Neuronal stem cell (in vitro differentiated cells): ENCODE measurements at regions not wholly inside any gene's neighbourhood (a gene's known extent, or its start where the extent isn't known, plus 50 kb on each side); places are given as distances from the start of the nearest gene placed in this dataset.

Experiments used
- DNase-seq: peaks from one replicate; pipeline ENCODE4 v3.0.0-alpha.2; 2013; ENCODE audit warnings: low spot score
- H2AFZ ChIP-seq: one replicate; pipeline ENCODE4 v1.6.1; 2013; ENCODE audit warnings: mild to moderate bottlenecking, low read length, inconsistent platforms
- H2AK5ac ChIP-seq: 2 replicates; pipeline ENCODE4 v1.6.1; 2013; ENCODE audit warnings: low read depth, mild to moderate bottlenecking, inconsistent platforms, low read length, moderate library complexity, mixed read lengths
- H2BK120ac ChIP-seq: 2 replicates; pipeline ENCODE4 v1.6.1; 2013; ENCODE audit warnings: low read depth, mild to moderate bottlenecking, inconsistent platforms, low read length, moderate library complexity, mixed read lengths
- H2BK12ac ChIP-seq: one replicate; pipeline ENCODE4 v1.6.1; 2013; ENCODE audit warnings: low read length, inconsistent platforms
- H2BK15ac ChIP-seq: 2 replicates; pipeline ENCODE4 v1.6.1; 2013; ENCODE audit warnings: mild to moderate bottlenecking, low read length, inconsistent platforms, mixed read lengths
- H2BK5ac ChIP-seq: one replicate; pipeline ENCODE4 v1.6.1; 2013; ENCODE audit warnings: inconsistent platforms, mild to moderate bottlenecking, low read length, moderate library complexity
- H3K14ac ChIP-seq: one replicate; pipeline ENCODE4 v1.6.1; 2013; ENCODE audit warnings: low read length, inconsistent platforms
- H3K18ac ChIP-seq: 2 replicates; pipeline ENCODE4 v1.6.1; 2013; ENCODE audit warnings: low read length, inconsistent platforms
- H3K23ac ChIP-seq: 2 replicates; pipeline ENCODE4 v1.6.1; 2013; ENCODE audit warnings: low read depth, mild to moderate bottlenecking, mixed read lengths, low read length, inconsistent platforms; ENCODE audit not compliant: poor library complexity
- H3K27ac ChIP-seq: replicated peaks from 3 replicates; pipeline ENCODE4 v1.5.1; 2013; ENCODE audit warnings: low read length, inconsistent platforms
- H3K27me3 ChIP-seq, 3 experiments: 2 replicates each; pipeline ENCODE4 v1.6.1; 2013; ENCODE audit warnings: low read length in 3 of 3, mild to moderate bottlenecking in 2 of 3, inconsistent platforms in 1 of 3, low read depth in 1 of 3, mixed read lengths in 1 of 3, moderate library complexity in 1 of 3; ENCODE audit not compliant: control insufficient read depth in 3 of 3, insufficient read depth in 3 of 3
- H3K36me3 ChIP-seq, 2 donors: replicated peaks in 1 of 2; 2 replicates each; pipeline ENCODE4 v1.6.1; 2013; ENCODE audit warnings: low read length in 2 of 2; ENCODE audit not compliant: control insufficient read depth in 2 of 2, insufficient read depth in 2 of 2
- H3K4ac ChIP-seq: 2 replicates; pipeline ENCODE4 v1.6.1; 2013; ENCODE audit warnings: inconsistent platforms, mild to moderate bottlenecking, low read length, moderate library complexity
- H3K4me1 ChIP-seq, 2 donors: 1 replicate in 1 of 2; 2 replicates in 1 of 2; pipeline ENCODE4 v1.6.1; 2013; ENCODE audit warnings: low read length in 2 of 2, low read depth in 1 of 2; ENCODE audit not compliant: control insufficient read depth in 2 of 2, insufficient read depth in 1 of 2
- H3K4me2 ChIP-seq: one replicate; pipeline ENCODE4 v1.6.1; 2013; ENCODE audit warnings: mild to moderate bottlenecking, low read length, inconsistent platforms; ENCODE audit not compliant: insufficient read depth, poor library complexity, severe bottlenecking
- H3K4me3 ChIP-seq, 2 donors: 2 replicates each; pipeline ENCODE4 v1.5.1; 2013; ENCODE audit warnings: low read length in 2 of 2, mild to moderate bottlenecking in 2 of 2, inconsistent platforms in 1 of 2, moderate library complexity in 1 of 2
- H3K79me1 ChIP-seq: one replicate; pipeline ENCODE4 v1.6.1; 2013; ENCODE audit warnings: low read depth, mild to moderate bottlenecking, inconsistent platforms, low read length, moderate library complexity
- H3K9ac ChIP-seq: one replicate; pipeline ENCODE4 v1.6.1; 2013; ENCODE audit warnings: mild to moderate bottlenecking, low read depth, low read length, inconsistent platforms; ENCODE audit not compliant: poor library complexity
- H3K9me3 ChIP-seq, 2 donors: replicated peaks in 1 of 2; 2 replicates each; pipeline versions ENCODE3 to v1.6.1; 2013; ENCODE audit warnings: low read length in 2 of 2, mild to moderate bottlenecking in 2 of 2, inconsistent platforms in 1 of 2, low read depth in 1 of 2, mixed read lengths in 1 of 2, moderate library complexity in 1 of 2; ENCODE audit not compliant: control insufficient read depth in 2 of 2, insufficient read depth in 1 of 2
- H4K8ac ChIP-seq: one replicate; pipeline ENCODE4 v1.6.1; 2013; ENCODE audit warnings: low read depth, mild to moderate bottlenecking, inconsistent platforms, low read length, moderate library complexity
- H4K91ac ChIP-seq: one replicate; pipeline ENCODE4 v1.6.1; 2013; ENCODE audit warnings: low read length, low read depth, mild to moderate bottlenecking, inconsistent platforms; ENCODE audit not compliant: poor library complexity
- WGBS, 2 donors: extraction: QIAGEN DNeasy Blood & Tissue Kit; methylation state at CpG; one replicate each; pipeline ENCODE4 v1.1.7; 2013; ENCODE audit warnings: missing lambda C conversion rate in 2 of 2, mixed read lengths in 1 of 2; ENCODE audit not compliant: insufficient read length in 2 of 2, insufficient replicate concordance in 1 of 2; ENCODE audit errors: extremely low coverage in 2 of 2; 5-methylcytosine and 5-hydroxymethylcytosine counted together

DNA sequence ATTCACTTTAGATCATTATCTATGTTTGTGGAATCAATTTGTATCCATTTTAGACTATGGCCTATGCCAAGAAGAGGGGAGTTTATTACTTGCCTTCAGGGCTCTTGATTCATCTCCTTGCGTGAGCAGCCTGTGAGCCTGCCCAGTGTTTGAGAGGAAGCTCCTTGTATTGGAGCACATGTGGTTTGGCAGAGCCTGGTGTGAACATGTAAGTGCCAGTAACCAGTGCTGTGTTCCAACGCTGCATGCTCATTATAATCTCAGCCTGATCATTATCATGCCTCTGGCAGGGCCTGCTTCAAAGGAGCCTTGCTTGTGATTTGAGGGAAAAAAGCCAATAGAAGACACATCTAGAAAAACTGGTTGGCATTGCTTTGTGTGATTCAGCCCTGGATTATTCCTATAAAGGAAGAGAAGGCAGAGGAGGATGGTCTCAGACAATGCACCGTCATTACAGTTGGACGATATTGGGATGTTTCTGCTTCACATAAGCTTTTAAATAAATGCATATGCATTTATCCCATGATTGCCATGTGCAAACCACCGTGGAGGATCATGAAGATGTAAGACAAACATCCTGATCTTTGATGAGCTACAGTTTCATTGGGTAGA is 203.4 kb upstream of the AHR start:
- no peak for DNase-seq
- Histone ChIP-seq H3K27me3 (no peaks in the 10 kb centered on the region), H3K4me1 (no peaks in the 10 kb centered on the region), H4K8ac (no peak overlapping the region), H3K18ac (no peak overlapping the region), H3K4me2 (no peak overlapping the region), H2BK15ac (no peak overlapping the region), H3K4me3 (no peak overlapping the region), H2BK12ac (no peak overlapping the region), H3K9me3 (no peaks in the 10 kb centered on the region), H4K91ac (no peak overlapping the region), H3K36me3 (no peaks in the 10 kb centered on the region), H2BK120ac (no peak overlapping the region), H3K23ac (no peak overlapping the region), H3K27ac (no peak overlapping the region), H2BK5ac (no peak overlapping the region), H3K14ac (no peak overlapping the region), H3K9ac (no peak overlapping the region), H2AK5ac (no peak overlapping the region), H3K4ac (no peak overlapping the region), H3K79me1 (no peaks in the 10 kb centered on the region), H2AFZ (no peak overlapping the region)
- WGBS, 2 donors, result no CpG with 5 or more reads among the region's 5 CpGs

DNA sequence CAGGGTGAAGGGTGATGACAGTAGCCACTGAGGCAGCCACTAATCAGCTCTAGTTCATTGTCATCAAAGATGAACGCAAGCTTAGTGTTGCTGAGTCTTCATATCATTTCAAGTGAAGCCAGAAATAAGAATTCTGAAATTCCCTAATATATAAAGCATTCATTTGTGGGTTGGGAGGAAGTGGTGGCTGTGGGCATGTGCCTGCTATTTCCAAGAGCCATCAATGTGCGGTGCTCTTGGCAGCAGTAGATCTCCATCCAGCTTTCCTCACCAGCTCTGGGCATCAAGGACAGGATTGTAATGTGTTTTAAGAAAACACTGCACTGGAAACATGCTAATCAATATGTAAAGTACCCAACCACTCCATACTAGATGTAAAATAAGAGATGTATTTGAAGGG is 202.5 kb upstream of the AHR start:
- no peak overlapping the region for H4K91ac ChIP-seq
- H3K23ac ChIP-seq, result no peak overlapping the region
- no peak overlapping the region for H2AK5ac ChIP-seq
- H2BK12ac ChIP-seq, result no peak overlapping the region
- H2AFZ ChIP-seq, result no peak overlapping the region
- H3K27ac ChIP-seq, result no peak overlapping the region
- no peak overlapping the region for H3K14ac ChIP-seq
- DNase-seq, result no peak
- no peak overlapping the region for H3K4me2 ChIP-seq
- no peak overlapping the region for H3K4me3 ChIP-seq
- no peaks in the 10 kb centered on the region for H3K27me3 ChIP-seq
- no peak overlapping the region for H2BK120ac ChIP-seq
- H3K79me1 ChIP-seq, result no peaks in the 10 kb centered on the region
- no peaks in the 10 kb centered on the region for H3K4me1 ChIP-seq
- H3K4ac ChIP-seq, result no peak overlapping the region
- no peaks in the 10 kb centered on the region for H3K36me3 ChIP-seq
- no CpG with 5 or more reads among the region's 2 CpGs for WGBS, 2 donors
- no peak overlapping the region for H3K18ac ChIP-seq
- H4K8ac ChIP-seq, result no peak overlapping the region
- H2BK15ac ChIP-seq, result no peak overlapping the region
- no peak overlapping the region for H2BK5ac ChIP-seq
- no peaks in the 10 kb centered on the region for H3K9me3 ChIP-seq
- no peak overlapping the region for H3K9ac ChIP-seq

DNA sequence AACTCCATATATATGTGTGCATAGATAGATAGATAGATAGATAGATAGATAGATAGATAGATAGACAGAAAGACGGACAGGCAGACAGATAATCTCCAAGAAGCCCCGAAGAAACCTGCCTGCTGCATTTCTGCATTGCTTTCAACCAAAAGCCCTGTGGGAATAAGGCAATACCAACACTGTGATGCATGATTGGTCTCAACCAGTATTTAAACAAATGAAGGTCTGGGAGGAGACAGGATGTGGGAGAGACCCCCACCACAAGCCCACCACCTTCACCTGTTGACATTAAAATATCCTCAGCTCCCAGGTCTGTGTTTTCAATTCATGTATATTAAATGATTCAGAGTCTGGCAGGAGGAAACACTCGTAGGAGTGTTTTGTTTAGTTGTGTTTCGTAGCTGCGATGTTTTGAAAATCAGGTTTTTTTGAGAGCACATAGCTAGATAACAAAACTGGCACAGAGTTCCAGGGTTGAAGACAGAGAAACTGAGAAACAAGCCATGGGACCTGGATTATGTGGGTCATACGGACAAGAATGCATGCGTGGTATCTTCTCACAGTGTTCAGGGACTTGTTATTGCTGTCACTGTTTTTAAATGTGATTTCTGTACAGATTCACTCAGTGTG is 200.7 kb upstream of the AHR start:
- no peak for DNase-seq
- Histone ChIP-seq H3K4me1 (no peaks in the 10 kb centered on the region), H3K4me2 (no peak overlapping the region), H4K8ac (no peak overlapping the region), H3K4ac (no peak overlapping the region), H3K23ac (no peak overlapping the region), H2AK5ac (no peak overlapping the region), H4K91ac (no peak overlapping the region), H3K9me3 (peaks cover 0 to 4% of the 10 kb centered on the region in 2 donors), H3K18ac (no peak overlapping the region), H3K36me3 (no peaks in the 10 kb centered on the region), H3K14ac (no peak overlapping the region), H3K27me3 (no peaks in the 10 kb centered on the region), H2BK5ac (no peak overlapping the region), H2BK120ac (no peak overlapping the region), H2AFZ (no peak overlapping the region), H3K79me1 (no peaks in the 10 kb centered on the region), H3K4me3 (no peak overlapping the region), H3K27ac (no peak overlapping the region), H3K9ac (no peak overlapping the region), H2BK12ac (no peak overlapping the region), H2BK15ac (no peak overlapping the region)
- WGBS, 2 donors, result no CpG with 5 or more reads among the region's 7 CpGs

DNA sequence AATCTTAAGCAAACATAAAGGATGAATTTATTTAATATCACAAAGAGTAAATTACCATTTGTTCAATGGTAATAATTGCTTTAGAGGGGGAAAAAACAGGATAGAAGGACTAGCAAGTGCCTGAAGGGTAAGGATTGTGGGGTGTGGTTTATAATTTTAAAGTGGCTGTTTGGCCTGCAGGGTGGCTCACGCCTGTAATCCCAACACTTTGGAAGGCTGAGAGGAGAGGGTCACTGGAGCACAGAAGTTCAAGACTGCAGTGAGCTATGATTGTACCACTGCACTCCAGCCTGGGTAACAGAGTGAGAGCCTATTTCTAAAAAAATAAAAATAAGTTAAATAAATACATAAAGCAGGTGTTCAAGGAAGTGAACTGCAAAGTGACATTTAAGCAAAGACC is 199.9 kb upstream of the AHR start:
- DNase-seq, result no peak
- Histone ChIP-seq H3K27me3 (no peaks in the 10 kb centered on the region), H3K9ac (no peak overlapping the region), H3K14ac (no peak overlapping the region), H3K23ac (no peak overlapping the region), H3K4me1 (no peaks in the 10 kb centered on the region), H2AK5ac (no peak overlapping the region), H3K4ac (no peak overlapping the region), H3K9me3 (peaks cover 0 to 4% of the 10 kb centered on the region in 2 donors), H3K79me1 (no peaks in the 10 kb centered on the region), H2AFZ (no peak overlapping the region), H4K91ac (no peak overlapping the region), H3K18ac (no peak overlapping the region), H3K36me3 (no peaks in the 10 kb centered on the region), H3K4me3 (no peak overlapping the region), H2BK5ac (no peak overlapping the region), H2BK12ac (no peak overlapping the region), H4K8ac (no peak overlapping the region), H2BK120ac (no peak overlapping the region), H3K4me2 (no peak overlapping the region), H3K27ac (no peak overlapping the region), H2BK15ac (no peak overlapping the region)
- no CpG with 5 or more reads among the region's 1 CpG for WGBS, 2 donors
